K562 (cell line): ENCODE measurements at regions not wholly inside any gene's neighbourhood (a gene's known extent, or its start where the extent isn't known, plus 50 kb on each side); places are given as distances from the start of the nearest gene placed in this dataset.

ENCODE experiments used
- ATAC-seq: fragments of 200-7000 bp; cut with Tn5 transposase; 3 replicates; pipeline ENCODE4 v1.9.1; 2020; ENCODE audit warnings: moderate library complexity
- BruUV-seq: library from RNA; stranded (reverse); fragments of 400-500 nt; replicated peaks from 2 replicates; lab custom pipeline; 2021; lab: Mats Ljungman, UMichigan
- CTCF ChIA-PET: fragments of 300-600 bp; formaldehyde crosslinking; extraction: SDS; loops from one replicate; lab custom pipeline; 2021; ENCODE audit warnings: low intra/inter-chr PET ratio; lab: Yijun Ruan, JAX
- POLR2A ChIA-PET: fragments of 300-600, 350-650 bp; sonication (Branson Sonifier 250); formaldehyde crosslinking; extraction: SDS; loops from one replicate; lab custom pipeline; 2021; ENCODE audit warnings: antibody characterized with exemption, inconsistent platforms; lab: Yijun Ruan, JAX
- DNase-seq, 4 experiments: peaks; one replicate each; pipeline versions ENCODE4 v3.0.0 to v3.0.0-alpha.2; 2011 to 2018; ENCODE audit warnings: low spot score in 3 of 4, mixed read lengths in 3 of 4; ENCODE audit errors: extremely low read depth in 1 of 4
- FAIRE-seq: peaks from 2 replicates; lab custom pipeline; 2011; peaks lifted over from hg19 to GRCh38; lab: Jason Lieb, UNC
- H2AFZ ChIP-seq: 2 replicates; pipeline ENCODE4 v1.6.0; 2011; ENCODE audit warnings: low read depth, low read length, control low read depth, inconsistent platforms
- H3K27ac ChIP-seq: fragments of 200-600 bp; 3 replicates; pipeline ENCODE4 v1.8.0; 2011; ENCODE audit warnings: low read depth, mild to moderate bottlenecking, control low read depth, inconsistent platforms, low read length, moderate library complexity, mixed read lengths; ENCODE audit errors: extremely low read depth
- H3K27me3 ChIP-seq, 2 experiments: fragments of 300-600 bp in 1 of 2; 2 replicates in 1 of 2; 3 replicates in 1 of 2; pipeline versions ENCODE4 v1.6.0 to v1.8.0; 2011; ENCODE audit warnings: inconsistent platforms in 2 of 2, low read length in 2 of 2, mild to moderate bottlenecking in 1 of 2, mixed read lengths in 1 of 2, moderate library complexity in 1 of 2; ENCODE audit not compliant: control insufficient read depth in 2 of 2, insufficient read depth in 2 of 2
- H3K36me3 ChIP-seq: fragments of 300-600 bp; 3 replicates; pipeline ENCODE4 v1.8.0; 2011; ENCODE audit warnings: mild to moderate bottlenecking, low read length, inconsistent platforms; ENCODE audit not compliant: control insufficient read depth, insufficient read depth
- H3K4me1 ChIP-seq, 2 experiments: fragments of 200-600 bp in 1 of 2; replicated peaks in 1 of 2; 2 replicates in 1 of 2; 3 replicates in 1 of 2; pipeline versions ENCODE4 v1.5.1 to v1.8.0; 2011; ENCODE audit warnings: inconsistent platforms in 2 of 2, low read length in 2 of 2, mild to moderate bottlenecking in 1 of 2, mixed read lengths in 1 of 2, moderate library complexity in 1 of 2; ENCODE audit not compliant: control insufficient read depth in 2 of 2, insufficient read depth in 2 of 2
- H3K4me2 ChIP-seq: 2 replicates; pipeline ENCODE4 v1.6.1; 2011; ENCODE audit warnings: low read length, control low read depth, inconsistent platforms, mixed read lengths; ENCODE audit not compliant: insufficient read depth
- H3K4me3 ChIP-seq: fragments of 200-600 bp; sonication (generic), shearing (Covaris generic); 2 replicates; pipeline ENCODE4 v1.5.1; 2016; ENCODE audit warnings: control low read depth, inconsistent platforms
- H3K79me2 ChIP-seq: fragments of 200-600 bp; 3 replicates; pipeline ENCODE4 v1.8.0; 2011; ENCODE audit warnings: low read length, inconsistent platforms; ENCODE audit not compliant: control insufficient read depth, insufficient read depth
- H3K9ac ChIP-seq, 2 experiments: 2 replicates each; pipeline versions ENCODE4 v1.6.0 to v1.6.1; 2011; ENCODE audit warnings: low read depth in 2 of 2, low read length in 2 of 2, control low read depth in 1 of 2, inconsistent platforms in 1 of 2, mild to moderate bottlenecking in 1 of 2, mixed read lengths in 1 of 2; ENCODE audit not compliant: insufficient read depth in 1 of 2
- H3K9me1 ChIP-seq: one replicate; pipeline ENCODE4 v1.6.0; 2011; ENCODE audit warnings: inconsistent platforms, mild to moderate bottlenecking, low read length, moderate library complexity; ENCODE audit not compliant: control insufficient read depth, insufficient read depth
- H3K9me3 ChIP-seq: replicated peaks from 2 replicates; pipeline ENCODE4 v1.5.1; 2011; ENCODE audit warnings: low read depth, low read length, inconsistent platforms; ENCODE audit not compliant: control insufficient read depth, insufficient read depth
- H4K20me1 ChIP-seq: replicated peaks from 2 replicates; pipeline ENCODE4 v1.6.1; 2011; ENCODE audit warnings: low read length, inconsistent platforms, mixed read lengths; ENCODE audit not compliant: control insufficient read depth, insufficient read depth
- CREB5 ChIP-seq: fragments of 250-450 bp; sonication (Bioruptor Pico); IDR thresholded peaks from 2 replicates; pipeline ENCODE4 v1.5.0; 2020; ENCODE audit warnings: mild to moderate bottlenecking
- HBP1 ChIP-seq: fragments of 450-650 bp; formaldehyde crosslinking; IDR thresholded peaks from 2 replicates; pipeline ENCODE4 v1.4.0; 2022; ENCODE audit warnings: missing genetic modification characterization
- MTA2 ChIP-seq: fragments of 450-650 bp; IDR thresholded peaks from 2 replicates; pipeline ENCODE4 v1.6.1; 2016; ENCODE audit warnings: low read depth
- RAD21 ChIP-seq, 2 experiments: fragments of 250-450 bp in 1 of 2; fragments of 450-650 bp in 1 of 2; sonication (Bioruptor Pico) in 1 of 2; formaldehyde crosslinking in 1 of 2; IDR thresholded peaks in 1 of 2; conservative IDR thresholded peaks in 1 of 2; 2 replicates each; pipeline versions ENCODE4 v1.4.0 to v1.8.0; 2020 to 2022; ENCODE audit warnings: mild to moderate bottlenecking in 2 of 2, moderate library complexity in 1 of 2
- SREBF1 ChIP-seq: fragments of 150-350 bp; IDR thresholded peaks from 2 replicates; pipeline ENCODE4 v1.6.1; 2014; ENCODE audit warnings: antibody characterized with exemption, low read depth, low read length, borderline replicate concordance
- ZEB2 ChIP-seq: fragments of 450-650 bp; IDR thresholded peaks from 2 replicates; pipeline ENCODE4 v1.6.1; 2016
- ZNF445 ChIP-seq: fragments of 250-450 bp; sonication (Bioruptor Pico); IDR thresholded peaks from 2 replicates; pipeline ENCODE4 v1.4.0; 2020; ENCODE audit warnings: low read depth, mild to moderate bottlenecking, moderate library complexity
- ZNF586 ChIP-seq: fragments of 450-650 bp; formaldehyde crosslinking; conservative IDR thresholded peaks from 2 replicates; pipeline ENCODE4 v1.4.0; 2020; ENCODE audit warnings: mild to moderate bottlenecking, moderate library complexity
- ZNF589 ChIP-seq: fragments of 200-800 bp; sonication (Bioruptor generic); IDR thresholded peaks from 2 replicates; pipeline ENCODE4 v1.6.1; 2016; ENCODE audit warnings: low read depth, missing genetic modification characterization, missing compliant biosample characterization
- ZNF766 ChIP-seq: fragments of 200-800 bp; sonication (Bioruptor generic); conservative IDR thresholded peaks from 2 replicates; pipeline ENCODE4 v1.6.1; 2016; ENCODE audit warnings: missing genetic modification characterization, missing compliant biosample characterization
- ZNF79 ChIP-seq: fragments of 250-450 bp; sonication (Bioruptor Pico); IDR thresholded peaks from 2 replicates; pipeline ENCODE4 v1.4.0; 2020; ENCODE audit warnings: low read depth, mild to moderate bottlenecking, moderate library complexity
- ZNF830 ChIP-seq: fragments of 250-450 bp; sonication (Bioruptor Pico); IDR thresholded peaks from 2 replicates; pipeline ENCODE4 v1.5.0; 2021; ENCODE audit warnings: mild to moderate bottlenecking
- WGBS: fragments of 100-300 bp; shearing (Covaris generic); methylation state at CpG from one replicate; pipeline ENCODE4 v1.1.6; 2016; ENCODE audit warnings: low coverage, mixed read lengths; ENCODE audit not compliant: insufficient coverage; ENCODE audit errors: missing lambda C conversion rate; 5-methylcytosine and 5-hydroxymethylcytosine counted together
- in situ Hi-C: fragments of 300-500 bp; cut with MboI; formaldehyde crosslinking; loops from 4 replicates; pipeline ENCODE4 v1.15.0; 2018; ENCODE audit warnings: inconsistent platforms, mixed read lengths
- intact Hi-C: fragments of 100-400 bp; cut with micrococcal nuclease; formaldehyde crosslinking; loops from 2 replicates; pipeline ENCODE4 v1.14.2; 2022
- TF ChIP-seq, protein P1 (sequence below): fragments of 250-450 bp; sonication (Bioruptor Pico); IDR thresholded peaks from 2 replicates; pipeline ENCODE4 v1.8.0; 2022; ENCODE audit warnings: inconsistent platforms, mild to moderate bottlenecking, moderate library complexity, borderline replicate concordance

GRCh38 chr1:79667166-79667565 is 660.6 kb upstream of the ADGRL4 start:
- ChIA-PET POLR2A (no interaction called here), CTCF (no interaction called here)
- no peak overlapping the region for H2AFZ ChIP-seq
- no peak for TF ChIP-seq SREBF1
- TF ChIP-seq ZNF586 (CRISPR knock-in tag), result no peak
- no peak for TF ChIP-seq ZNF830 (CRISPR knock-in tag)
- TF ChIP-seq ZEB2, result no peak
- TF ChIP-seq ZNF589 (CRISPR knock-in tag), result no peak
- TF ChIP-seq ZNF445 (CRISPR knock-in tag), result no peak
- TF ChIP-seq CREB5, result no peak
- no peak for TF ChIP-seq MTA2
- TF ChIP-seq RAD21 (CRISPR knock-in tag; conservative IDR thresholded peaks at IDR 0.05 in 1 of 2, IDR thresholded peaks at IDR 0.05 in 1 of 2), result no peak
- TF ChIP-seq ZNF79, result no peak
- TF ChIP-seq HBP1 (CRISPR knock-in tag), result no peak
- no peak for TF ChIP-seq ZNF766 (CRISPR knock-in tag)
- TF ChIP-seq, protein P1, sequence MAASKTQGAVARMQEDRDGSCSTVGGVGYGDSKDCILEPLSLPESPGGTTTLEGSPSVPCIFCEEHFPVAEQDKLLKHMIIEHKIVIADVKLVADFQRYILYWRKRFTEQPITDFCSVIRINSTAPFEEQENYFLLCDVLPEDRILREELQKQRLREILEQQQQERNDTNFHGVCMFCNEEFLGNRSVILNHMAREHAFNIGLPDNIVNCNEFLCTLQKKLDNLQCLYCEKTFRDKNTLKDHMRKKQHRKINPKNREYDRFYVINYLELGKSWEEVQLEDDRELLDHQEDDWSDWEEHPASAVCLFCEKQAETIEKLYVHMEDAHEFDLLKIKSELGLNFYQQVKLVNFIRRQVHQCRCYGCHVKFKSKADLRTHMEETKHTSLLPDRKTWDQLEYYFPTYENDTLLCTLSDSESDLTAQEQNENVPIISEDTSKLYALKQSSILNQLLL, result no peak
- H3K36me3 ChIP-seq, result no peaks in the 10 kb centered on the region
- DNase-seq (no peak), FAIRE-seq (no peak), ATAC-seq (no peak)
- in situ Hi-C loops (no loop called here), intact Hi-C loops (no loop called here)
- H3K4me1 ChIP-seq, result no peaks in the 10 kb centered on the region
- H3K4me3 ChIP-seq, result no peak overlapping the region
- no peaks in the 10 kb centered on the region for H3K79me2 ChIP-seq
- H4K20me1 ChIP-seq, result no peaks in the 10 kb centered on the region
- no peaks in the 10 kb centered on the region for H3K9me3 ChIP-seq
- H3K4me2 ChIP-seq, result no peak overlapping the region
- WGBS, result 0% methylated on average over 2 of the region's 2 CpGs
- no peak overlapping the region for H3K27ac ChIP-seq
- BruUV-seq, result no TSS peak
- H3K9ac ChIP-seq, result no peak overlapping the region
- no peaks in the 10 kb centered on the region for H3K9me1 ChIP-seq
- no peaks in the 10 kb centered on the region for H3K27me3 ChIP-seq
